Choroid plexus epithelial cell (primary cell): ENCODE measurements at regions not wholly inside any gene's neighbourhood (a gene's known extent, or its start where the extent isn't known, plus 50 kb on each side); places are given as distances from the start of the nearest gene placed in this dataset.

ENCODE experiments used
- DNase-seq: peaks from one replicate; pipeline ENCODE4 v3.0.0-alpha.2; 2010; ENCODE audit warnings: low read depth
- H3K4me3 ChIP-seq: 2 replicates; pipeline ENCODE4 v1.5.1; 2011; ENCODE audit warnings: low read depth, mild to moderate bottlenecking, control low read depth, low read length, moderate library complexity
- TF ChIP-seq, protein P1 (sequence below): conservative IDR thresholded peaks from 2 replicates; pipeline ENCODE4 v1.5.1; 2011; ENCODE audit warnings: low read depth, mild to moderate bottlenecking, control low read depth, inconsistent platforms, low read length, moderate library complexity

- DNase-seq = no peak
- TF ChIP-seq, protein P1, sequence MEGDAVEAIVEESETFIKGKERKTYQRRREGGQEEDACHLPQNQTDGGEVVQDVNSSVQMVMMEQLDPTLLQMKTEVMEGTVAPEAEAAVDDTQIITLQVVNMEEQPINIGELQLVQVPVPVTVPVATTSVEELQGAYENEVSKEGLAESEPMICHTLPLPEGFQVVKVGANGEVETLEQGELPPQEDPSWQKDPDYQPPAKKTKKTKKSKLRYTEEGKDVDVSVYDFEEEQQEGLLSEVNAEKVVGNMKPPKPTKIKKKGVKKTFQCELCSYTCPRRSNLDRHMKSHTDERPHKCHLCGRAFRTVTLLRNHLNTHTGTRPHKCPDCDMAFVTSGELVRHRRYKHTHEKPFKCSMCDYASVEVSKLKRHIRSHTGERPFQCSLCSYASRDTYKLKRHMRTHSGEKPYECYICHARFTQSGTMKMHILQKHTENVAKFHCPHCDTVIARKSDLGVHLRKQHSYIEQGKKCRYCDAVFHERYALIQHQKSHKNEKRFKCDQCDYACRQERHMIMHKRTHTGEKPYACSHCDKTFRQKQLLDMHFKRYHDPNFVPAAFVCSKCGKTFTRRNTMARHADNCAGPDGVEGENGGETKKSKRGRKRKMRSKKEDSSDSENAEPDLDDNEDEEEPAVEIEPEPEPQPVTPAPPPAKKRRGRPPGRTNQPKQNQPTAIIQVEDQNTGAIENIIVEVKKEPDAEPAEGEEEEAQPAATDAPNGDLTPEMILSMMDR = no peak
- no peak overlapping the region for H3K4me3 ChIP-seq
Measured at GRCh38 chr16:51287121-51287755, 136.2 kb upstream of the SALL1 start.

DNA sequence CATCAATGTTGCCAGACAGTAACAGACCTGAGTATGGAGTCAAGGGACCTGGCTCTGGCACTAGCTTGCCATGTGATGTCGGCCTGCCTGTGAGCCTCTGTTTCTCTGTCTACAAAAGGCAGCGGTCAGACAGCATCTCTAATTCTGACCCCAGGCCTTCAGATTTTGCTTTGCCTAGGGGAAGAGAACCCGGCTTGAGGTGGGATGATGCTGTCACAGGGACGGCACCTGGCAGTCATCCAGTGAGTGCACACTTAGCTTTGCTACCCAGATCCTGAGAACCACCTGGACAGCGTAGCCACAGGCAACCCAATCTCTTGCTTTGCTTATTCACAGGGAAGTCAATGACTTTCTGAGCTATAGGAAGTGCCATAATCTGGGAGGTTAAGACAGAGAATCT lies 135.2 kb upstream of the SALL1 start:
- TF ChIP-seq, protein P1 = no peak
- DNase-seq = no peak

DNA sequence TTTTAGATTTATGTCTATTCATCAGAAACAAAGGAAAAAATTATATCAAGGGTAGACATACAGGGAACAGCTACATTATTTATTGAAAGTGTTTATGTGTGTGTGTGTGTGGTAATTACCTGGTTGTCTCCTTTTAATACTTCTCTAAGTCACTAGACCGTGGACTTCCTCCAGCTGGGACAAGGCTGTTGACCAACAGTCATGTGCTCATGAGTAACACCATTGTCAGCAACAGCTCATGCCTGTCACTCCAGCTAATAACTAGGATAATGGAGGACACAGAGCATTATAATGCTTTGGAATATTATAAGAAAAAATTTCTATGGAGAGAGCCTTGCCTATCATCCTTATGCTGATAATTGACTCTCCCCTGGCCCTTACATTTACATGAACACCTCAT lies 125.3 kb upstream of the SALL1 start:
- H3K4me3 ChIP-seq = no peak overlapping the region
- DNase-seq = no peak
- TF ChIP-seq, protein P1 = no peak

More for the DNA sequence above, 135.2 kb upstream of the SALL1 start:
- H3K4me3 ChIP-seq = no peak overlapping the region

GRCh38 chr16:51272420-51272819 lies 121.3 kb upstream of the SALL1 start:
- TF ChIP-seq, protein P1 = no peak
- H3K4me3 ChIP-seq = no peak overlapping the region
- DNase-seq = no peak

DNA sequence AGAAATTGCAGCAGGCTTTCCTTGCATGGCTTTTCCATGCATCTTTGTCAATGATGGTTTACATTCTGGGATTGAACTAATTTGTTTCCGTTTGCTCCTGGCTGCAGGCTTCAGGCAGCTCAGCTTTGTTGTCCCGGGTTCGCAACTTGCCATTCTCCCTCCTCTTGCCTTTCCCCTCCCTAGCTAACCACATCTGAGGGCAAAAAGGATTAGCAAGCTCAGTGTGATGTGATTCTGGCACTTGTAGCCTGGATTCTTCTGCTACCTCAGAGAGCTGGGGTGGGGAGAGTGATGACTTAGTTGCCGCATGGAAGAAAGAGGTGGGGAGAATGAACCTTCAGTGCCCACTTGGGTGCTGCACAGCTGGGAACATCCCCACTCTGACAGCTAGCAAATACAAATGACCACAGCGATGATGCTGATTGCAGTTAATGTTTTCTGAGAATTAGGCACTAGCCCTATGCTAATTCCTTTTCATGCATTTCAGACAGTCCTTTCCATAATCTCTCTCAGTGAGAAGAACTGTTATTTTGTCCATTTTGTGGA lies 120.2 kb upstream of the SALL1 start:
- no peak overlapping the region for H3K4me3 ChIP-seq
- TF ChIP-seq, protein P1 = no peak
- no peak for DNase-seq

DNA sequence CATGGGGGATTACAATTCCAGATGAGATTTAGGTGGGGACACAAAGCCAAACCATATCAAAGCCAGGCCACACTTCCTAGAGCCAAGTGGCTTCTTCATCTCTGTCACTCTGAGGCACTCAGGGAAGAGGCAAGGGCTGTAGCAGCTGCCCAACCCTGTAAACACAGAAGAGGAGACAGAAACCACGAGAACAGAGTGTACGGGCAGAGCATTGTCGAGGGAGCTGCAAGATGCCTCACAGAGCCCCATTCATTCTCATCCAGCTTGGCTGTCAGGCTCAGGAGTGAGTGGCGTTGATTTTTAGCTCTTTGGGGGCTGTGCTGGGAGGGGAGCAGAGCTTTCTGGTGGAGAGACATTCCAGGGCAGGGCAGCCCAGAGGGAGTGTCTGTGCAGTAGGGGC lies 117.2 kb upstream of the SALL1 start:
- TF ChIP-seq, protein P1 = no peak
- DNase-seq = no peak

GRCh38 chr16:51267681-51268080 lies 116.6 kb upstream of the SALL1 start:
- no peak overlapping the region for H3K4me3 ChIP-seq
- TF ChIP-seq, protein P1 = no peak
- DNase-seq = no peak

More for the DNA sequence above, 117.2 kb upstream of the SALL1 start:
- no peak overlapping the region for H3K4me3 ChIP-seq
